GM12891 (cell line): ENCODE measurements at regions not wholly inside any gene's neighbourhood (a gene's known extent, or its start where the extent isn't known, plus 50 kb on each side); places are given as distances from the start of the nearest gene placed in this dataset.

Experiments
- DNase-seq: peaks from one replicate; pipeline ENCODE4 v3.0.0; 2011; ENCODE audit warnings: low spot score; ENCODE audit not compliant: insufficient read length
- FAIRE-seq: peaks from 2 replicates; lab custom pipeline; 2011; peaks lifted over from hg19 to GRCh38; lab: Jason Lieb, UNC
- PAX5 ChIP-seq: IDR thresholded peaks from 2 replicates; pipeline ENCODE4 v1.6.1; 2011; ENCODE audit warnings: low read length, moderate library complexity, mild to moderate bottlenecking; ENCODE audit not compliant: insufficient read depth, severe bottlenecking
- POLR2A ChIP-seq: IDR thresholded peaks from 2 replicates; pipeline ENCODE4 v1.6.1; 2011; ENCODE audit warnings: low read depth, low read length, control low read depth
- POLR2AphosphoS5 ChIP-seq: IDR thresholded peaks from 2 replicates; pipeline ENCODE4 v1.6.1; 2011; ENCODE audit warnings: low read depth, low read length, control low read depth
- POU2F2 ChIP-seq: IDR thresholded peaks from 2 replicates; pipeline ENCODE4 v1.6.1; 2011; ENCODE audit warnings: low read depth, mild to moderate bottlenecking, control low read depth, low read length, moderate library complexity
- SPI1 ChIP-seq: IDR thresholded peaks from 2 replicates; pipeline ENCODE4 v1.6.1; 2011; ENCODE audit warnings: low read depth, low read length, control low read depth
- TAF1 ChIP-seq: IDR thresholded peaks from 2 replicates; pipeline ENCODE4 v1.6.1; 2011; ENCODE audit warnings: low read depth, low read length, control low read depth

DNA sequence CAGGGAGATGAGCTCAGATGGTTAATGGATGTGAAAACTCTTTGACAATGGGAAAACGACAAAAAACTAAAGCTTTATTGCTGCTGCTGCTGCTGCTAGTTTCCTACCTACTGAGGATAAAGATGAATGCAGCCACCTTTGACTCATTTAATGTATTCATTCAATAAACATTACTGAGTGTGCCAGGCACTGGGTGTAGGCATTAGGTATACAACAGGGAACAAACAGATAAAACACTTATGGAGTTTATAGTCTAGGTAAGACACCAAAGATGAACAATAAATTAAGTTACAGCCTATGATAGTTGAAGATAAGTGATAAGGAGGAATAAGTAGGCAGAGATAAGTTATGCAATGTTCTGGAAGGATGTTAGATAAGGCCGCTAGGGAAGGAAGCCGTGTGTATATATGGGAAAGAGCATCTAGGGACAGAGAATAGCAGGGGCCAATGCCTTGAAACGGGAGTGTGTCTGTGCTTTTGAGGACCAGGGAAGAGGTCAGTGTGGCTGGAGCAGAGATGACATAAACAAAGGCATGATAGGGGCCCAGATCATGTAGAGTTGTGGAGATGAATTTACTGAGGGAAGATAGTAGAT lies 477.6 kb downstream of the NTRK2 start:
- FAIRE-seq (no peak), DNase-seq (no peak)
- TF ChIP-seq PAX5 (no peak), POLR2A (no peak), POLR2AphosphoS5 (no peak), TAF1 (no peak), SPI1 (no peak), POU2F2 (no peak)

DNA sequence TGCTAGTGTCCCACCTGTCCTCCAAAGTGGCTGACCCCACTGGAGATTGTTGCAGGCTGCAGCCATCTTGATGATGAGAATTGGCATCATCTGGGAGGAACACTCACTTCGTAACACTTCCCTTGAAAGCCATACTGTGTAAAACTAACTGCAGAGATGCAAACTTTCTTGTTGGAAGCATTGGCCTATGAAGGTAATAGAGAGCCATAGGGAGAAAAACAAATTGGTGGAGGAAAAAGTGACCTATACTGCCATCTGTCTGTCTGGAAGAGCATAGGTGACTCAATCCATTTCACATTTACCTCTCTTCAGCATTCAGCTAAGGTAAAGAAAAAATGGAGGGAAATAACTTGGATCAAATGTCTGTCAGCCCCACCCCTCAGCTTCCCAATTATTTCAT lies 473.4 kb downstream of the NTRK2 start:
- peak; percentile 7 for DNase-seq
- no peak for TF ChIP-seq TAF1
- no peak for TF ChIP-seq POLR2AphosphoS5
- TF ChIP-seq POU2F2, result no peak
- no peak for TF ChIP-seq POLR2A
- TF ChIP-seq PAX5, result no peak
- FAIRE-seq, result peak; percentile 50

GRCh38 chr9:85142496-85142911 lies 473.0 kb downstream of the NTRK2 start:
- no peak for DNase-seq
- no peak for FAIRE-seq
- no peak for TF ChIP-seq POLR2A
- TF ChIP-seq TAF1, result no peak
- TF ChIP-seq PAX5, result no peak
- no peak for TF ChIP-seq POLR2AphosphoS5
- no peak for TF ChIP-seq SPI1
- no peak for TF ChIP-seq POU2F2

- TF ChIP-seq POLR2A (no peak), SPI1 (no peak), PAX5 (no peak), POLR2AphosphoS5 (no peak), POU2F2 (no peak), TAF1 (no peak)
- DNase-seq (no peak), FAIRE-seq (no peak)
These were observed 468.2 kb downstream of the NTRK2 start for GRCh38 chr9:85137696-85138095.

DNA sequence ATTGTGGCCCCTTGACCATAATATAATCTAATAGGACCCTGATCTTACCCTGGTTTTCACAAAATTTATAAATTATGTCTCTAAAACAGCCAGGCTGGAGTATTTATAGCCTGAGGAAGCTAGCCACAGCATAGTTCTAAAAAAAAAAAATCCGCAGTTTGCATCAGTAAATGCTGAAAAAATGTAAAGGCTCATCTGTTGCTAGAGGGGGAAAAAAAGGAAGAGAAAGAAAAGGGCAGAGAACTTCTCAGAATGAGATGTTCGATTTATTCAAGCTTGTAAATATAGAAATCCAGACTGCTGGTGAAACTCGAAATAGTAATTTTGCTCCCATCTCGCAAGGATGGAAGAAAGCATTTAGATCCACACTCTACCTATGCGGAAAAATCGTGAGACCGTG lies 467.5 kb downstream of the NTRK2 start:
- DNase-seq (no peak), FAIRE-seq (no peak)
- TF ChIP-seq POU2F2 (no peak), SPI1 (no peak), PAX5 (no peak), TAF1 (no peak), POLR2A (no peak), POLR2AphosphoS5 (no peak)

- DNase-seq (no peak), FAIRE-seq (no peak)
- no peak for TF ChIP-seq SPI1
- TF ChIP-seq TAF1, result no peak
- no peak for TF ChIP-seq POLR2A
- TF ChIP-seq PAX5, result no peak
- no peak for TF ChIP-seq POLR2AphosphoS5
- no peak for TF ChIP-seq POU2F2
These were observed 467.0 kb downstream of the NTRK2 start for GRCh38 chr9:85136507-85136906.

- TF ChIP-seq POLR2AphosphoS5 (no peak), TAF1 (no peak), PAX5 (no peak), POLR2A (no peak), POU2F2 (no peak), SPI1 (no peak)
- FAIRE-seq (no peak), DNase-seq (no peak)
These were observed 461.2 kb downstream of the NTRK2 start for GRCh38 chr9:85130764-85131163.

GRCh38 chr9:85130260-85130659 lies 460.7 kb downstream of the NTRK2 start:
- TF ChIP-seq POLR2A (no peak), PAX5 (no peak)
- FAIRE-seq (no peak), DNase-seq (no peak)

- FAIRE-seq, result no peak
- TF ChIP-seq SPI1 (no peak), TAF1 (no peak), POLR2A (no peak), POU2F2 (no peak), POLR2AphosphoS5 (no peak), PAX5 (no peak)
- no peak for DNase-seq
These were observed 460.0 kb downstream of the NTRK2 start for GRCh38 chr9:85129514-85129913.

DNA sequence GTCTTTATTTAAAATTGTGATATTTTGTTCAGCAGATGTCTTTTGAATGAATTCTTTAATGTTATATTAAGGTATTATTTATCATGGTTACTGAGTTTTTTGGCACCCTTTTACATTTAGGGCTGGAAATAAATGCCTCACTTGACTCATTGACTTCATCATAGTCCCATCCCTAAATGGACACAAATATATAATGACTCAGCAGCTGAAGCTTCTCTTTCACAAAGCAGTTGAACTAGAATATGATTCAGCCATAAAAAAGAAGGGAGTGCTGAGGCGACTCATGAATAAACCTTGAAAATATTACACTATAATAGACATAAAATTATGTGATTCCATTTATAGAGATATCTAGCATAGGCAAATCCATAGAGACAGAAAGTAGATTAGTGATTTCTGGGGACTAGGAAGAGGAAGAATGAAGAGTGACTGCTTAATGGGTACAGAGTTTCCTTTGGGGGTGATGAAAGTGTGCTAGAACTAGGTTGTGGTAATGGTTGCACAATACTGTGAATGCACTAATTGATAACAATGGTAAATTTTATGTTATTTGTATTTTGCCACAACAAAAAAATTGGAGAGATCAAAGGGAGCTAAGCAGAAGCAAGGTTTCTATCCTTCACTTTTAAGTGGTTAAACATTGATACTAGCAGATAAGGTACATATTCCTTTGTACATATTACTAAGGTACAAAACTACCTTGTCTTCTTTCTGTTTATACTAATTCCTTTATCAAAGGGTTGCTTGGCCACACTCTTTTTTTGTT lies 449.6 kb downstream of the NTRK2 start:
- TF ChIP-seq SPI1, result no peak
- TF ChIP-seq POLR2A, result no peak
- no peak for TF ChIP-seq POU2F2
- TF ChIP-seq POLR2AphosphoS5, result no peak
- TF ChIP-seq PAX5, result no peak
- no peak for TF ChIP-seq TAF1
- DNase-seq, result no peak
- FAIRE-seq, result no peak
